Activated CD4-positive, alpha-beta T cell treated with anti-CD3 and anti-CD28 coated beads for 36 hours (primary cell): ENCODE measurements at regions not wholly inside any gene's neighbourhood (a gene's known extent, or its start where the extent isn't known, plus 50 kb on each side); places are given as distances from the start of the nearest gene placed in this dataset.

Experiments used
- ATAC-seq: fragments of 200-7000 bp; cut with Tn5 transposase; one replicate; pipeline ENCODE4 v1.10.0; 2021; ENCODE audit warnings: mild to moderate bottlenecking, moderate library complexity
- CTCF ChIA-PET: fragments of 350-600 bp; sonication (Branson Sonifier 250); formaldehyde crosslinking; loops from one replicate; lab custom pipeline; 2021; ENCODE audit warnings: antibody characterized with exemption; lab: Charles Lee
- POLR2A ChIA-PET: fragments of 350-600 bp; sonication (Branson Sonifier 250); formaldehyde crosslinking; loops from one replicate; lab custom pipeline; 2021; ENCODE audit warnings: antibody characterized with exemption, inconsistent platforms; lab: Charles Lee
- DNase-seq: peaks from one replicate; pipeline ENCODE4 v3.0.0-alpha.2; 2020
- H3K27ac Mint-ChIP-seq: one replicate; pipeline ENCODE4 v1.8.0; 2021; ENCODE audit warnings: mixed read lengths
- H3K27me3 Mint-ChIP-seq: one replicate; pipeline ENCODE4 v1.8.0; 2021; ENCODE audit warnings: mixed read lengths
- H3K36me3 Mint-ChIP-seq: one replicate; pipeline ENCODE4 v1.8.0; 2021; ENCODE audit warnings: low read depth, mixed read lengths
- H3K4me1 Mint-ChIP-seq: one replicate; pipeline ENCODE4 v1.8.0; 2021; ENCODE audit warnings: mixed read lengths
- H3K4me3 Mint-ChIP-seq: one replicate; pipeline ENCODE4 v1.8.0; 2021; ENCODE audit warnings: mild to moderate bottlenecking, moderate library complexity, mixed read lengths
- H3K9me3 Mint-ChIP-seq: one replicate; pipeline ENCODE4 v1.8.0; 2021; ENCODE audit warnings: low read depth, mixed read lengths
- intact Hi-C, 2 experiments: fragments of 100-400 bp; cut with DNase I in 1 of 2; cut with micrococcal nuclease in 1 of 2; formaldehyde crosslinking; loops; one replicate each; pipeline versions ENCODE4 v1.14.2 to v1.15.1; 2022 to 2024; cut with DNase I, micrococcal nuclease

- intact Hi-C loops, result no loop called here
- Mint-ChIP-seq H3K27ac (no peak overlapping the region), H3K4me3 (no peak overlapping the region), H3K27me3 (no peaks in the 10 kb centered on the region), H3K4me1 (no peaks in the 10 kb centered on the region), H3K9me3 (no peaks in the 10 kb centered on the region), H3K36me3 (no peaks in the 10 kb centered on the region)
- DNase-seq (no peak), ATAC-seq (peak; percentile 47)
- POLR2A ChIA-PET, result no interaction called here
- CTCF ChIA-PET, result no interaction called here
Observed at GRCh38 chr13:86201477-86201876, 402.3 kb upstream of the SLITRK6 start.

GRCh38 chr13:86193281-86193680 lies 394.1 kb upstream of the SLITRK6 start:
- ChIA-PET CTCF (interaction anchor here (0.5 to 0.6 kb wide), 2 partner anchors 92 to 283 kb away, joined by 3 read pairs; no protein-coding TSS in a partner anchor), POLR2A (no interaction called here)
- ATAC-seq (no peak), DNase-seq (no peak)
- Mint-ChIP-seq H3K4me3 (no peak overlapping the region), H3K4me1 (no peaks in the 10 kb centered on the region), H3K36me3 (no peaks in the 10 kb centered on the region), H3K27me3 (no peaks in the 10 kb centered on the region), H3K9me3 (peaks cover 6% of the 10 kb centered on the region), H3K27ac (no peak overlapping the region)
- intact Hi-C loops, result no loop called here

GRCh38 chr13:86188170-86188569 lies 389.0 kb upstream of the SLITRK6 start:
- H3K4me3 Mint-ChIP-seq, result no peak overlapping the region
- ChIA-PET CTCF (no interaction called here), POLR2A (no interaction called here)
- ATAC-seq (no peak), DNase-seq (no peak)
- H3K36me3 Mint-ChIP-seq, result no peaks in the 10 kb centered on the region
- no peak overlapping the region for H3K27ac Mint-ChIP-seq
- no peaks in the 10 kb centered on the region for H3K4me1 Mint-ChIP-seq
- intact Hi-C loops, result no loop called here
- H3K27me3 Mint-ChIP-seq, result no peaks in the 10 kb centered on the region
- peaks cover 11% of the 10 kb centered on the region for H3K9me3 Mint-ChIP-seq

GRCh38 chr13:86185636-86186035 lies 386.4 kb upstream of the SLITRK6 start:
- DNase-seq (no peak), ATAC-seq (no peak)
- Mint-ChIP-seq H3K36me3 (no peaks in the 10 kb centered on the region), H3K27ac (no peak overlapping the region), H3K9me3 (peaks cover 11% of the 10 kb centered on the region), H3K27me3 (no peaks in the 10 kb centered on the region), H3K4me1 (no peaks in the 10 kb centered on the region), H3K4me3 (no peak overlapping the region)
- intact Hi-C loops, result no loop called here
- POLR2A ChIA-PET, result no interaction called here
- CTCF ChIA-PET, result no interaction called here

GRCh38 chr13:86185107-86185506 lies 385.9 kb upstream of the SLITRK6 start:
- peaks cover 11% of the 10 kb centered on the region for H3K9me3 Mint-ChIP-seq
- no peak for DNase-seq
- no peaks in the 10 kb centered on the region for H3K36me3 Mint-ChIP-seq
- ChIA-PET CTCF (no interaction called here), POLR2A (no interaction called here)
- H3K4me3 Mint-ChIP-seq, result no peak overlapping the region
- H3K27me3 Mint-ChIP-seq, result no peaks in the 10 kb centered on the region
- no peaks in the 10 kb centered on the region for H3K4me1 Mint-ChIP-seq
- no peak overlapping the region for H3K27ac Mint-ChIP-seq
- ATAC-seq, result no peak
- intact Hi-C loops, result no loop called here

GRCh38 chr13:86174622-86175021 lies 375.4 kb upstream of the SLITRK6 start:
- CTCF ChIA-PET, result no interaction called here
- Mint-ChIP-seq H3K27me3 (no peaks in the 10 kb centered on the region), H3K9me3 (peaks cover 4% of the 10 kb centered on the region), H3K36me3 (no peaks in the 10 kb centered on the region), H3K4me3 (no peak overlapping the region), H3K4me1 (no peaks in the 10 kb centered on the region), H3K27ac (no peak overlapping the region)
- POLR2A ChIA-PET, result no interaction called here
- DNase-seq (no peak), ATAC-seq (no peak)
- intact Hi-C loops, result no loop called here

GRCh38 chr13:86172961-86173360 lies 373.7 kb upstream of the SLITRK6 start:
- H3K4me3 Mint-ChIP-seq, result no peak overlapping the region
- H3K27me3 Mint-ChIP-seq, result no peaks in the 10 kb centered on the region
- intact Hi-C loops, result no loop called here
- no peaks in the 10 kb centered on the region for H3K4me1 Mint-ChIP-seq
- POLR2A ChIA-PET, result no interaction called here
- CTCF ChIA-PET, result no interaction called here
- no peak overlapping the region for H3K27ac Mint-ChIP-seq
- H3K9me3 Mint-ChIP-seq, result peaks cover under 1% of the 10 kb centered on the region
- H3K36me3 Mint-ChIP-seq, result no peaks in the 10 kb centered on the region
- no peak for DNase-seq
- no peak for ATAC-seq

GRCh38 chr13:86161257-86161656 lies 362.0 kb upstream of the SLITRK6 start:
- no peak for ATAC-seq
- H3K27me3 Mint-ChIP-seq, result no peaks in the 10 kb centered on the region
- intact Hi-C loops, result no loop called here
- DNase-seq, result no peak
- peaks cover 2% of the 10 kb centered on the region for H3K9me3 Mint-ChIP-seq
- H3K36me3 Mint-ChIP-seq, result no peaks in the 10 kb centered on the region
- H3K4me1 Mint-ChIP-seq, result no peaks in the 10 kb centered on the region
- H3K4me3 Mint-ChIP-seq, result no peak overlapping the region
- POLR2A ChIA-PET, result no interaction called here
- CTCF ChIA-PET, result no interaction called here
- H3K27ac Mint-ChIP-seq, result no peak overlapping the region

GRCh38 chr13:86155756-86156155 lies 356.5 kb upstream of the SLITRK6 start:
- DNase-seq (no peak), ATAC-seq (no peak)
- intact Hi-C loops, result no loop called here
- Mint-ChIP-seq H3K9me3 (peaks cover 4% of the 10 kb centered on the region), H3K4me1 (no peaks in the 10 kb centered on the region), H3K27ac (no peak overlapping the region), H3K27me3 (no peaks in the 10 kb centered on the region), H3K36me3 (no peaks in the 10 kb centered on the region), H3K4me3 (no peak overlapping the region)
- ChIA-PET POLR2A (no interaction called here), CTCF (no interaction called here)

GRCh38 chr13:86142080-86142479 lies 342.9 kb upstream of the SLITRK6 start:
- no peaks in the 10 kb centered on the region for H3K27me3 Mint-ChIP-seq
- intact Hi-C loops, result no loop called here
- DNase-seq (no peak), ATAC-seq (no peak)
- H3K36me3 Mint-ChIP-seq, result no peaks in the 10 kb centered on the region
- peaks cover 6% of the 10 kb centered on the region for H3K9me3 Mint-ChIP-seq
- H3K4me1 Mint-ChIP-seq, result no peaks in the 10 kb centered on the region
- CTCF ChIA-PET, result no interaction called here
- POLR2A ChIA-PET, result no interaction called here
- no peak overlapping the region for H3K4me3 Mint-ChIP-seq
- H3K27ac Mint-ChIP-seq, result no peak overlapping the region

GRCh38 chr13:86135856-86136255 lies 336.6 kb upstream of the SLITRK6 start:
- H3K36me3 Mint-ChIP-seq, result no peaks in the 10 kb centered on the region
- H3K4me1 Mint-ChIP-seq, result no peaks in the 10 kb centered on the region
- no peak overlapping the region for H3K27ac Mint-ChIP-seq
- POLR2A ChIA-PET, result no interaction called here
- no peak overlapping the region for H3K4me3 Mint-ChIP-seq
- intact Hi-C loops, result no loop called here
- H3K9me3 Mint-ChIP-seq, result no peaks in the 10 kb centered on the region
- no peaks in the 10 kb centered on the region for H3K27me3 Mint-ChIP-seq
- CTCF ChIA-PET, result no interaction called here
- ATAC-seq, result no peak
- no peak for DNase-seq

- ChIA-PET POLR2A (no interaction called here), CTCF (no interaction called here)
- Mint-ChIP-seq H3K36me3 (no peaks in the 10 kb centered on the region), H3K4me1 (no peaks in the 10 kb centered on the region), H3K27me3 (no peaks in the 10 kb centered on the region), H3K27ac (no peak overlapping the region), H3K9me3 (peaks cover 20% of the 10 kb centered on the region), H3K4me3 (no peak overlapping the region)
- no peak for DNase-seq
- ATAC-seq, result no peak
- intact Hi-C loops, result no loop called here
Observed at GRCh38 chr13:86121881-86122280, 322.7 kb upstream of the SLITRK6 start.

- intact Hi-C loops, result no loop called here
- no peak overlapping the region for H3K4me3 Mint-ChIP-seq
- POLR2A ChIA-PET, result no interaction called here
- H3K27me3 Mint-ChIP-seq, result no peaks in the 10 kb centered on the region
- peaks cover 20% of the 10 kb centered on the region for H3K9me3 Mint-ChIP-seq
- no peak for ATAC-seq
- DNase-seq, result no peak
- CTCF ChIA-PET, result no interaction called here
- H3K4me1 Mint-ChIP-seq, result no peaks in the 10 kb centered on the region
- no peak overlapping the region for H3K27ac Mint-ChIP-seq
- H3K36me3 Mint-ChIP-seq, result no peaks in the 10 kb centered on the region
Observed at GRCh38 chr13:86109107-86109506, 309.9 kb upstream of the SLITRK6 start.
